Activated T-cell treated with anti-CD3 and anti-CD28 coated beads for 1 hour (primary cell): ENCODE measurements at regions not wholly inside any gene's neighbourhood (a gene's known extent, or its start where the extent isn't known, plus 50 kb on each side); places are given as distances from the start of the nearest gene placed in this dataset.

Source experiments
- DNase-seq: peaks from one replicate; pipeline ENCODE4 v3.0.0-alpha.2; 2020; ENCODE audit warnings: low read depth

DNA sequence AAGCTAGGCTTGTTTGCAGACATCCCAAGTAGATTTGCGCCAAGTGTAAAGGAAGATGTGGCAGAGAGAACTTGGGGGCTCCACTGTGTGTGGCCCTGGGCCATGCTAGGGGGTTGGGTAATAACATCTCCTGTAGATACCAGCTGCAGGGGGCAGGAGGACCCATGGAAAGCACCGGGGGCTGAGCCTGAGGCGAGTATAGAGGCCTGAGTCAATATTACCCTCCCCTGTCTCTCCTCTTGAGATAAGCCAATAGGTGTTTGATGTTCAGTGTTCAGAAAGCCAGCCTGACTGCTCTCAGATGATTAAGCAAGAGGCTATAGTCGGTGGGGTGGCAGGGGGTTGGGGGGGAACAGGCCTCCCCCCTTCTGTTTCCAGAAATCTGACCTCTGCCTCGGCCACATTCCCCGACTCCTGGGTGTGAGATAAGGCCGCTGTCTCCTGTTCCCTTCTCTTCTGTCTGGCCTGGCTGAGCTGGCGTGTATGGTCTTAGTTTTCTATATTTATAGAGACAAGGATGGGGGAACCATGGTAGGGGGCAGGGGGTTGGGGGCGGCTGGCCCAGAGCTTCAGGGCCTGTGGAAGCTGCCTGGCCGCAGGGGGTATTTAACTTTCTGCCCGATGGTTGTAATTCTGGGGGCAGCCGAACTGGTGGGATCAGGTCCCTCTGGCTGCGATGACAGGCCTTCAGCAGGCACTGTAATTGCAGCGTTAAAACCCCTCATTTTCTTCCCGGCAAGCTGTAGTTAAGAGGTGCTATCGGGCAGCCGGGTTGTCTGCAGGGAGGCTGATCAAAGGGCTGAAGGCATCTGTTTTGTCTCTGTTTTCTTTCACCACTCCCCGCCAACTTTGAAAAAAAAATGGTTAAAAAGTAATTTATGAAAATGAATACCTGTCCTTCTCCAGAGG, 292.0 kb downstream of the NSG2 start:
- DNase-seq, result no peak

DNA sequence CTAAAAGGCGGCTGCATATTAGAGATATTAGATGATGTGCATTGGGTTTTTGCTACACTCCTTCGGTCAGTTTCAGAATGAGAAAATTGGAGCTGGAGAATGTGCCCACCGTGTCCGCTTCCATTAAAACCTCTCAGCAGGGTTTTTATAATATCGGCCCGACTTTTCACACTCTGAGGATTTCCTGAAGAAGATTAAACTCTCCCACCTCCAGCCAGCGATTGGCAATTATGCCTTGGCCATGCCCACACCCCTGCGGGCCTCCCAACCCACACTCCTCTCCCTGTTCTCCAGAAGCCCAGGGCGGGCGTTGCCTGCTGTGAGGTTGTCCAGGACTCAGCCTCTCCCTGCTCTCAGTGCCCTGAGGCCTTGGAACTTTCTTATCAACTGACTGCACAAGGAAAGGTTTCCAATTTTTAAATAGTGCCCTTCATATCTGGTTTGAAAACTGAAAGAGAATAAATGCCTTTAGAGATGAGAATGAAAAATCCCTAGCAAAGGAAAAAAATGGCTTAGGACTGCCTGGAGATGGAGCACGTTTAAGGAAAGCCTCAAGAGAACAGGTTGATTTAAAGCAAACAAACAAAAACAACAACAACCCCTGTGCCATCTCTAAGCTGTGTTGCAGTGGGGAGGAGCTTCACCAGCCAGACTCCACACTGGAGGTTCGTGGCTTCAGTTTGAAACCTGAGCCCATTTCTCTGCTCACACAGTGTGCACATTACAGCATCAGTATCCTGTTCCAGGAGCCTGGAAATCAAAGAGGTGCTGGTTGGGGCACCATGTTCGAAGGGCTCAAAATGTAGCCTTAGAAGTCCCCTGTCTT, 292.9 kb downstream of the NSG2 start:
- DNase-seq, result no peak

DNA sequence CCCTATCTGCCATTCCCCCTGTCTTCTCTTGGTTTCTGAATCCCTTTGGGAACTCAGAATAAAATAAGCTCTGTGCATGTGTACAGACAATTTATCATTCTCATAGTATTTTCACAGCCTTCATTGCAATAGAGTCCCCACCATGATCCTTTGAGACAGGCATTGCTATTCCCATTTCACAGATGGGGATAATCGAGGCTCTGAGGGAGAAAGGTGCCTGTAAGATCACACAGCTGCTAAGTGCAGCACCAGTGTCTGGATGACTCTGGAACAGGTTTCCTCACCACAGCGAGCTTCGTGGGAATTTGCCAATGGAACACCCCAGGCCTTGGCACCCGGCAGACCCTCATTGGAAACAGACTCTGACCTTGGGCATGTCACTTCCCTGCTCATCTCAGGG, 293.6 kb downstream of the NSG2 start:
- DNase-seq, result no peak

DNA sequence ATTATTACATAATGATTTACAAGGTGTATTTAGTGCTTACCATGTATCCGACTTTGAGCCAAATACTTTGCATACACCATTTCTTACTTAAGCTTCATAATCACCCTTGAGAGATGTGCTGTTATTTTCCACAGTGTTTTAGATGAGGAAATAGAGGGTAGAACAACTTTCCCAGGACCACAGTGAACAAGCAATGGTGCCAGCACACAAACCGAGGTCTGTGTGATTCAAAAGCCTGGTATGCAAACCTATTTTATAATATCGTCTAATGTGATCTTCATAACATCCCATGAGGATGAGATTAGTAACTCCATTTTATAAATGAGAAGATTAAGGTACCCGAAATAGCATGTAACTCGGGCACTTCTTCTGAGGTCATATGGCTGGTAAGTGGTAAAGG, 294.7 kb downstream of the NSG2 start:
- no peak for DNase-seq

DNA sequence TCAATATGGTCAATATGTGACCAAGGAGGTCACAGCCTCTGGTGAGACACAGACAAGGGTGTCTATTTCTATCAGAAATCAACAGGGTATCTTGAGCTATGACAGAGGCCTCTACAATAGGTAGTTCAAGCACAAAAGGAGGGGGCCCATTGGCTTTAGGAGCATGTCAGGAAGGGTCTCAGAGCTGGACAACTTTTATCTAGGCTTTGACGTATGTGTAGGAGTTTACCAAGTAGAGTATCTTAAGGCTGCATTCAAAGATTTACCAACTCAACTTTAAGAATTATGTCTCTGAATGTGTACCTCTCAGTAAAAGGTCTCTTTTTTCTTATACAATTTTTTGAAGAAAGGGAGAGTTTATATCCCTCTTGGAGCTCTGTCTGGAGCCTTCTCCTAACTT, 297.2 kb downstream of the NSG2 start:
- DNase-seq, result no peak

DNA sequence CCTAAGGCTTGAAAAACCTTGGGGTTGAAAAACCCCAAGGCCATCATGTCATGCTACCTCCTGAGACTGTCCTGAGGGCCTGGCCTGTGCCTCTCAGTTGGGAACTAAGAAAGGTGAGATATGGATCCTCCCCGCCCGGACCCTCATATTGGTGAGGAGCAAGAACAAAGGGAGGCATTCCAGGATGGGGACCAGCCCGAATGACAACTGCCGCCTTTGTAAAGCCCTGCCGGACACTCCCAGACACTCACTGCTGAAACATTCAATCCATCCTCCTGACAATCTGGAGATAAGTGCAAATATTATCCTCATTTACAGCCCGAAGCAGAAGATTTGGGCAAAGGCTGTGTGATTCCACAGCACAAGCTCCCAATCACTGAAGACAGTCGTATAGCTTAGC, 298.3 kb downstream of the NSG2 start:
- no peak for DNase-seq

DNA sequence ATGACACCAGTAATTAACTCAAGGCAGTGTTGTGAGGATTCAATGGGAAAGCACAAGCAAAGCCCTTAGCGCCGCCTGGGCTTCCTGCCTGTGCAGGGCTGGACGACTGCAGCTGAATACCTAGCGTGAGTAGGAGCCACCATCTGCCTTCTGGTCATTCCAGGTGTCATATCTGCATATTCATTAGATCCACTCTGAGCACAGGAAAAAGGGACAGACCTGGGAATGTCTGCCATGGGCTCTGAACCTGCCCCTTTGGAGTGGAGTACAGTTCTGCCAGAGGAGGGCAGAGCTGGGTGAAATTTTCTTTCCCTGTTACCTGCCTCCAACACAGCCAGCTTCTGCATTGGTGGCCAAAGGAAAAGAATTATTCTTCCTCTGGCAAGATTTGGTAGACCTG, 298.8 kb downstream of the NSG2 start:
- no peak for DNase-seq

DNA sequence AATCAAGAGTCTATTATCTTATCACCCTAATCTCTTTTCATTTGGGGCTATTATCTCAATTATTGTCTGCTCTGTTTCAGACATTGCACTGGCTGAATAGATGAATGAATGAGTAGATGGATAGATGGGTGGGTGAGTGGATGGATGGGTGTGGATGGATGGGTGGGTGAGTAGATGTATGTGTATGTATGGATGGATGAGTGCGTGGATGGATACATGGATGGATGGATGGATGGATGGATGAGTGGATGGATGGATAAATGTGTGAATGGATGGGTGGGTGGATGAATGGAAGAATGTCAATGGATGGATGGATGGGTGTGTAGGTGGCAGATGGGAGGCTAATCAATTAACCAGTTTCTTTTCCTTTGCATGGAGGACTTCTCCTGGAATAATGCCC, 301.7 kb downstream of the NSG2 start:
- DNase-seq, result no peak

DNA sequence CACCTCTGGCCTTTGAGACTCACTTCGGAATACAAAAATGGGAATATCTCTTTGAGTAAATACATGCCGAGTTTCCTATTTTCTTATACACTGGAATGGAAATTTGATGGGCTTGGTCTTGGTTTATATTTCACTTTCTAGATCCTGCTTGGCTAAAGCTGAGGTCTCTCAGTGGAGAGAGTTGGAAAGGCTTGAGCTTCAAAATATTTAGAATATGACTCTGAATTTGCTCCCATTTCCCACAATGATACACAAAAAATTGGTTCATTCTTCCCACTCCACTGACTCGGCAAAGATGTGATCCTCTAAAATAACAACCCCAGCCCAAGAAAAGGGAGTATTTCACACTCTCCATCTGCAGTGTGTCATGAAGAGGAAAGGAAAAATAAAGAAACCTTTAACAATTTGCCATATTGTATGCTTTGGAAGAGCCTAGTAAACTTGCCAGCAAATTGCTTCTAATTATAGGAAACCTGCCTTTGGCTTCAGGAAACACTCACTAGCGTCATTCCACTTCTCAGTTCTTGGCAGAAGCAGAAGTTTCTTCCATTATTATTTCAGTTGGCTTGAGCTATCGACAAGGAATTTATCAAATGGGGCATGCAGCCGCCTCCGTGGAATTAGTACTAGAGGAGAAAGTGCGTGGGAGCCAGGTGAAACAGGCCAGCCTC, 302.9 kb downstream of the NSG2 start:
- no peak for DNase-seq

DNA sequence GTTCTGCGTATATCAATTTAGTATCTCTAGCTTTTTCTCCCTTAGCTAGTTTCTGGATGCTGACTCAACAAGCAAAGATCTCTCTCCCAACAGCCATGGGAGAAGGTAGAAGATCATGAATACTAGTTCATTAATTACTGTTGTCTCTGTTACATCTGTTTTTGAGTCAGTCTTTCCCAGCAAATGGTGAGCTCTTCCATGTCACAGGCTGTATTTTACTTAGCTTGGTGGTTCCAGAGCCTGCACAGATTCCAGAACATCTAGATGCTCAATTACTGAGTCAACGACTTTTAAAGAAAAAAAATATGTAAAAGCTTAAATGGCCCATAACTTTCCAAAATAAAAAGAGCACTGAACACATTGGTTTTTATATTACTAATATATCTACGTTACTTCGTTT, 307.2 kb downstream of the NSG2 start:
- no peak for DNase-seq

DNA sequence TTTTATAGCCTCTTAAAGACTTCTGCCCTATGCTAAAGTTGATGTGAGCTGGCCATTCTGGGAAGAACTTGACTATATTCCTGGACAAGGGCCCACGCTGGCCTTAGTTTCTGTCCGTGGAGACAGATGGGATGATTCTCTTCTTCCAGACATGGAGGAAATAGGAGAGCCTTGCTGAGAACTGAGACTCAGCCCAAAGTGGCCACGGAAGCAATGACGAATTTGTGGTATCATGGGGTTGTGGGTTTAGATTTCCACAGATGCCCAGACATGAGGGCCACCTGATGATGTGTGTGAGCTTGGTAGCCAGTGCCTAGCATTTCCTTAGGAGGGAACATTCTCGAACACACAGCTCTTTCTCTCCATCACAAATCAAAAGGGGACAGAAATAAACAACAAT, 309.1 kb downstream of the NSG2 start:
- DNase-seq, result no peak

DNA sequence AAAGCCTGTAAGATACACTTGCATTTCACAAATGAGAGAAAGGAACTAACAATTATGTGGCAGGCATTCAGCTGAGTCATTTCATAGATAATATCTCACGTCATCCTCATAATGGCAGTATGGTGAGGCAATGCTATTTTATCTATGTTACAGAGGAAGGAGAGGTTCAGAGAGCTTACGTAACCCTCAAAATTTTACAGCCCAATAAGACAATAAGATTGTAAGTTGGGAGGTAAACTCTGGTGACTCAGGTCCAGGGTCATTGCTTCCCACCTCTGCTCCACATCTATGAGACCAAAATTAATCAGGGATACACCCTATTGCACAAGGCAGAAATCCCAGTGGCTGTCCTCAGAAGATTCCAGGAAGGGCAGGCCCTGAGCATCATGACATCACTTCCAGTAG, 309.7 kb downstream of the NSG2 start:
- no peak for DNase-seq

DNA sequence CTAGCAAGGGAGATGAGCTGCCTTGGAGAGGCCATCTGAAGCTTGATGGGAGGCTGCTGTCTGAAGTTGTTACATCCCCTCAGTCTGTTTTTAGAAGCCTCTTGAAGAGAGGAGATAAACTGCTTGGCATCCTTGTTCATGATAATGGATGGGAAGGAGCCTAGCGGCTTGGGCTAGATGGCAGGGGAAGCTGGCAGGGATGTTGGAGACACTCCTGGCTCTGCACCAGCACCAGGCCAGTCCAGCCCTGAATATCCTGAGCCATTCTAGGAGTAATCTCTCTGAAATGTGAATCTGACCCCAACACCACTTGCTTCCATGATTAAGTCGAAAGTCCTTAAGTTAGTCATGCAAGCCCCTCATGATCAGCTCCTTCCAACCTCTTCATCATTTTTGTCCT, 310.5 kb downstream of the NSG2 start:
- no peak for DNase-seq

DNA sequence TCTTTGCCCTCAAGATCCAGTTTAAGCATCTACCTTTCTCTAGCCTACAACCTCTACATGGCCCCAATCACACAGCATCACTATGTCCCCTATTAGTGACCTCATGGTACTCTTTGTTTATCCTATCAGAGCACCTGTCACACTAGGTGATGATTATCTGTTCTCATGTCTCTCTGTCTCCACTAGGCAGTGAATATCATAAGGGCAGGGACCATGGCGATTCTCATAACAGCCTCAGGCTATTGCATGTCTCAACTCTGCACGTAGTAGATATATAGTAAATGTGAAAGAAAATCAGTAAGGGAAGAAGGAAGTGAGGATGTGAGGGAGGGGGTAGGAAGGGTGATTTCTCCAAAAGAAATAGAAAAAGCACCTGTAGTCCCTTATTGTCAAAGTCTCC, 311.0 kb downstream of the NSG2 start:
- no peak for DNase-seq

DNA sequence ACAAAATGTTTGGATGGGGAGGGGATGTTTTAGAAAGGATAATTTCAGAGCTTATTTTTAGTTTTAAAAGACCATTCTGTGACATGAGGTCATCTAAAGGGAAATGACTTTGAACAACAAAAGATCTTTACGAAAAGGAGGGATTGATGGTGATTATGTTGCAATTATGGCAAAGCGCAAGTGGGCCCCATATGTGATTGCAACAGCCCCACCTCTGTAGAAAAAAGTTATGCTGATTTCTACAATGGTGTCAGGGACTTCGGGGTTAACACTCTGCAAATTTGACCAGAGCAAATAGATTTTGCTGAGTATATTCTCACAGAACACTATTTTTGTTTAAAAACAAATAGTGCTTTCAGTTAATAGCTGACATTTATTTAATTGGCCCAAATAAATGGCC, 312.8 kb downstream of the NSG2 start:
- DNase-seq, result no peak

DNA sequence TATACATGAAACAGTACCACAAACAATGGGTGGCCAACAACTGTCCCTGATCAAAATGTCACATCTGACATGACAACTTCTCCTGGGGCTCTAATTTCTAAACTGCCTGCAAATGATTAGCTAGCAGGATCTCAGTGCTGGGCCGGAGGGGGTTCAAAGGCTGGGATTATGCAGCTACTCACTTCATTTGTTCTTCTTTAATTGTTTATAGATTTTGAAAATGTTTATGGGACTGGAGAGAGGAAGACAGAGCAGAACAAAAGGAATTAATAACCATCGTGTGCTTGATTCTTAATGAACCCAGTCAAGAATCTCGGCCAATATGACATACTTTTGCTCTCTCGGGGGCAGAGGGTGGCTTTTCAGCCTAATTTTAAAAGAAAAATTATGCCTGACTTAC, 313.6 kb downstream of the NSG2 start:
- DNase-seq, result no peak

DNA sequence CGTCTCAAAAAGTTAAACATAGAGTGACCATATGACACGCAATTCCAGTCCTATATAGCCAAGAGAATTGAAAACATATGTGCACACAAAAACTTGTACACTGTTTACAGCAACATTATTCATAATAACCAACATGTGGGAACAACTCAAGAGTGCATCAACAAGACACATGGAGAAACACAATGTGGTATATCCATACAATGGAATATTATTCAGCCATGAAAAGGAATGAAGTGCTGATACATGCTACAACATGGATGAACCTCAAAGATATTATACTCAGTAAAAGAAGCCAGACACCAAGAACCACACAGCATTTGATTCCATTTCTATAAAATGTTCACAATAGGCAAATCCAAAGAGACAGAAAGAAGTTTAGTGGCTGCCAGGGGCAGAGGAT, 317.0 kb downstream of the NSG2 start:
- no peak for DNase-seq

DNA sequence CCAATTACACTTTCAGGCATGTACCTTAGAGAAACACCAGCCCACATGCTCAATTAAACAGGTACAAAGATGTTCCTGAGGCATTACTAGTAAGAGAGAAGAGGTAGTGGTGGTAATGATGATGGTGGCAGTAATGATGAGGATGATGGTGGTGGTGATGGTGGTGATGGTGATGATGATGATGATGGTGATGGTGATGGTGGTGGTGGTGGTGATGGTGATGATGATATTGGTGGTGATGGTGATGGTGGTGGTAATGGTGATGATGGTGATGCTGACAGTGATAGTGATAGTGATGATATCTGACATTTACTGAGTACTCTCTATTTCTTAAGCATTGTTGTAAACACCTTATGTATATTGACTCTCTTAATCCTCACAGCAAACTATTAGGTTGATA, 318.4 kb downstream of the NSG2 start:
- no peak for DNase-seq

DNA sequence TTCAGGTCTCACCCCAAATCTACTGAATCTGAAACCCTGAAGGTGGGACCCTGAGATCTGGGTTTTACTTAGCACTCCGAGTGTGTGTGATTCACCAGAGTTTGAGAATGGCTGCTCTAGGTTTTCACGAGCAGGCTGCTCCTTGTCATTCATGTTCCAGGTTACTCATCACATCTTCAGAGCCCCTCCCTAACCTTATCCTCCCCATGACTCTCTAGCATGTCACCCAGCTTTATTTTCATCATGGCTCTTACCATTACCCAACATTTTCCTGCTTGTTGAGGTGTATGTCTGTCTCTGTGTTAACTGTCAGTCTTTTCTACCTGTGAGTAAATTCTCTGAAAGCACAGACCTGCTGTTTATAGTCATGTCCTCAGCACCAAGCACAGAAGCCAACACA, 319.2 kb downstream of the NSG2 start:
- no peak for DNase-seq

DNA sequence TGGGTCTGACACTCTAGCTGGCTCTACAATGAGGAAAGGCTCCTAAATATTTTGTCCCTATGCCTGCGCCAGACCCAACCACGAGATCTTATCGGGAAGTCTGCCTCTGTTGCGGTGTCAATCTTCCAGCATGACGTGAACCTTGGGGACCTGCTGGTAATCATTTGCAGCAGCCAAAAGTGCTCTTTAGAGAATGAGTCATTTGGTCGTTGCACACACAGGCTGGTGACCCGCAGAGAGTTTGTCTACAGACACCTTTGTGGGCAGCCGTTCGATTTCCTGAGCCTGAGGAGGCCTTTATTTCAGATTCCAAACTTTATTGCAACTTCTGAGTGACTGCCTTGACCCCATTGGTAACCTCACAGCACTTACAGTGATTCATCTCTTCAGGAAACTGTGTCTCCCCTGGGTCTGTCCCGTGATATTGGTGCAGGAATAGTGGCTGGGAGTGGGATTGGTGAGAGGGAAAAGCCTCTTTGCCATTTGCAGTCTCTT, 326.1 kb downstream of the NSG2 start:
- DNase-seq, result no peak

DNA sequence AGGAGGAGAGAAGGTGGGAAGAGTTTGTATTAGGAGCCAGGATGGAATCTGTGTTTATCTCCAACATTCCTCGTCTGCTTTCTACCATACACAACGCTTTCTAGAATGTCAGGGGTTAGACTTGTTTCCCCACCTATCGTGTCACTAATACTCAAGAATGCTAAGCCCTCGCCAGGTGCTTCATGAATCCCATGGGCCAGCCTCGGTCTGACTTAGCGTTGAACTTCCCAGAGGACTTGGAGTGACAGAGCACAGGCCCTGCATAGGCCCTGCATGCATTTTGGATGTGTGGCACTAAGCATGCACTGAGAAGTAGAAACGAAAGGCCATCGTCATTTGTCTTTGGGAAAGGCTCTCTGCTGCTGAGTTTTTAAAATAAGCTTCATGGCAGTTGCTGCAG, 328.7 kb downstream of the NSG2 start:
- DNase-seq, result no peak

DNA sequence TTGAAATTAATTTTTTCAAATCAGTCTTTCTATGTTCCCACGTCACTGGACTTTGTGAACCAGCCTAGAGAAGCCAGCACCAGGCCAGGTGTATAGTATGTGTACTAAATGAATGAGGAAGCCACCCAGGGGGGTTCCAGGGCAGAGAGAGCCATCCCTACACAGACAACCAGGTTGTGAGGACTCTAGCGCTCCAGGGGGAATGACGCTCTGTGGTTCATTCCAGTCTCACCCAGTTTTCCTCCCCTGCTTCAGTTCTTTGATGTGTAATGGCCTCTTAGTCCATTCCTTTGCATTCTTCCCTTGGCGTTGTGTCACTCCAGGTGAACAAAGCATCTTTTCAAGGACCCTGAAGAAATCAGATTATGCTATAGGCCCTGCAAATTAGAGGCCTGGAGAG, 330.6 kb downstream of the NSG2 start:
- no peak for DNase-seq
